ENCODE measurements at regions not wholly inside any gene's neighbourhood (a gene's known extent, or its start where the extent isn't known, plus 50 kb on each side); places are given as distances from the start of the nearest gene placed in this dataset.
"Not testable (repeated sequence)": the region's sequence is repeated elsewhere in the genome, so short reads cannot be mapped to it uniquely, and the experiment has no call there.

GRCh38 chr2:117562654-117563053 lies 251.8 kb upstream of the DDX18 start:
- intact Hi-C loops (cut with micrococcal nuclease): no loop called here
- H3K27ac Mint-ChIP-seq: no peak overlapping the region
- H3K27me3 Mint-ChIP-seq: no peaks in the 10 kb centered on the region
- peaks cover 3% of the 10 kb centered on the region for H3K9me3 Mint-ChIP-seq
- H3K4me1 Mint-ChIP-seq: no peaks in the 10 kb centered on the region
- no peaks in the 10 kb centered on the region for H3K36me3 Mint-ChIP-seq (ENCODE audit: low read depth)
- no peak for DNase-seq
- no peak overlapping the region for H3K4me3 Mint-ChIP-seq

GRCh38 chr2:117571590-117572349 lies 242.7 kb upstream of the DDX18 start:
- no peak overlapping the region for H3K4me3 Mint-ChIP-seq
- H3K9me3 Mint-ChIP-seq: no peaks in the 10 kb centered on the region
- no peaks in the 10 kb centered on the region for H3K27me3 Mint-ChIP-seq
- H3K36me3 Mint-ChIP-seq (ENCODE audit: low read depth): no peaks in the 10 kb centered on the region
- no peak overlapping the region for H3K27ac Mint-ChIP-seq
- intact Hi-C loops (cut with micrococcal nuclease): no loop called here
- no peaks in the 10 kb centered on the region for H3K4me1 Mint-ChIP-seq
- DNase-seq: no peak

GRCh38 chr2:117587310-117587709 lies 227.2 kb upstream of the DDX18 start:
- Mint-ChIP-seq H3K4me3 (no peak overlapping the region), H3K36me3 (ENCODE audit: low read depth) (no peaks in the 10 kb centered on the region), H3K27ac (no peak overlapping the region), H3K27me3 (no peaks in the 10 kb centered on the region), H3K4me1 (no peaks in the 10 kb centered on the region), H3K9me3 (no peaks in the 10 kb centered on the region)
- intact Hi-C loops (cut with micrococcal nuclease): no loop called here
- no peak for DNase-seq

GRCh38 chr2:117603060-117603459 lies 211.4 kb upstream of the DDX18 start:
- no peaks in the 10 kb centered on the region for H3K36me3 Mint-ChIP-seq (ENCODE audit: low read depth)
- DNase-seq: no peak
- intact Hi-C loops (cut with micrococcal nuclease): no loop called here
- no peaks in the 10 kb centered on the region for H3K27me3 Mint-ChIP-seq
- H3K4me1 Mint-ChIP-seq: no peaks in the 10 kb centered on the region
- no peak overlapping the region for H3K27ac Mint-ChIP-seq
- no peaks in the 10 kb centered on the region for H3K9me3 Mint-ChIP-seq
- no peak overlapping the region for H3K4me3 Mint-ChIP-seq

- no peak overlapping the region for H3K4me3 Mint-ChIP-seq
- no peaks in the 10 kb centered on the region for H3K9me3 Mint-ChIP-seq
- H3K36me3 Mint-ChIP-seq (ENCODE audit: low read depth): no peaks in the 10 kb centered on the region
- intact Hi-C loops (cut with micrococcal nuclease): no loop called here
- H3K27me3 Mint-ChIP-seq: no peaks in the 10 kb centered on the region
- DNase-seq: no peak
- no peak overlapping the region for H3K27ac Mint-ChIP-seq
- H3K4me1 Mint-ChIP-seq: no peaks in the 10 kb centered on the region
Observed at GRCh38 chr2:117603567-117603966, 210.9 kb upstream of the DDX18 start.

GRCh38 chr2:117607202-117607601 lies 207.3 kb upstream of the DDX18 start:
- no peaks in the 10 kb centered on the region for H3K4me1 Mint-ChIP-seq
- H3K36me3 Mint-ChIP-seq (ENCODE audit: low read depth): no peaks in the 10 kb centered on the region
- no peak overlapping the region for H3K4me3 Mint-ChIP-seq
- H3K9me3 Mint-ChIP-seq: no peaks in the 10 kb centered on the region
- intact Hi-C loops (cut with micrococcal nuclease): no loop called here
- no peak for DNase-seq
- no peak overlapping the region for H3K27ac Mint-ChIP-seq
- H3K27me3 Mint-ChIP-seq: no peaks in the 10 kb centered on the region

GRCh38 chr2:117613101-117613500 lies 201.4 kb upstream of the DDX18 start:
- Mint-ChIP-seq H3K27ac (no peak overlapping the region), H3K36me3 (ENCODE audit: low read depth) (no peaks in the 10 kb centered on the region), H3K4me1 (no peaks in the 10 kb centered on the region), H3K9me3 (no peaks in the 10 kb centered on the region), H3K4me3 (no peak overlapping the region), H3K27me3 (no peaks in the 10 kb centered on the region)
- no peak for DNase-seq
- intact Hi-C loops (cut with micrococcal nuclease): no loop called here

- intact Hi-C loops (cut with micrococcal nuclease): no loop called here
- Mint-ChIP-seq H3K4me3 (no peak overlapping the region), H3K36me3 (ENCODE audit: low read depth) (no peaks in the 10 kb centered on the region), H3K9me3 (no peaks in the 10 kb centered on the region), H3K27me3 (no peaks in the 10 kb centered on the region), H3K27ac (no peak overlapping the region), H3K4me1 (no peaks in the 10 kb centered on the region)
- DNase-seq: no peak
Observed at GRCh38 chr2:117614296-117614695, 200.2 kb upstream of the DDX18 start.

- no peak overlapping the region for H3K4me3 Mint-ChIP-seq
- no peak overlapping the region for H3K27ac Mint-ChIP-seq
- no peaks in the 10 kb centered on the region for H3K4me1 Mint-ChIP-seq
- no peaks in the 10 kb centered on the region for H3K36me3 Mint-ChIP-seq (ENCODE audit: low read depth)
- intact Hi-C loops (cut with micrococcal nuclease): no loop called here
- no peaks in the 10 kb centered on the region for H3K27me3 Mint-ChIP-seq
- H3K9me3 Mint-ChIP-seq: no peaks in the 10 kb centered on the region
- DNase-seq: peak; percentile 18
Observed at GRCh38 chr2:117614823-117615534, 199.5 kb upstream of the DDX18 start.

- intact Hi-C loops (cut with micrococcal nuclease): no loop called here
- no peak overlapping the region for H3K27ac Mint-ChIP-seq
- H3K36me3 Mint-ChIP-seq (ENCODE audit: low read depth): no peaks in the 10 kb centered on the region
- no peaks in the 10 kb centered on the region for H3K4me1 Mint-ChIP-seq
- no peaks in the 10 kb centered on the region for H3K9me3 Mint-ChIP-seq
- no peak for DNase-seq
- no peaks in the 10 kb centered on the region for H3K27me3 Mint-ChIP-seq
- H3K4me3 Mint-ChIP-seq: no peak overlapping the region
Observed at GRCh38 chr2:117618607-117619006, 195.9 kb upstream of the DDX18 start.

- Mint-ChIP-seq H3K9me3 (no peaks in the 10 kb centered on the region), H3K4me3 (no peak overlapping the region), H3K4me1 (no peaks in the 10 kb centered on the region), H3K27me3 (no peaks in the 10 kb centered on the region), H3K27ac (no peak overlapping the region), H3K36me3 (ENCODE audit: low read depth) (no peaks in the 10 kb centered on the region)
- intact Hi-C loops (cut with micrococcal nuclease): no loop called here
- DNase-seq: no peak
Observed at GRCh38 chr2:117621326-117621725, 193.2 kb upstream of the DDX18 start.

GRCh38 chr2:117623175-117623574 lies 191.3 kb upstream of the DDX18 start:
- peak; percentile 32 for DNase-seq
- intact Hi-C loops (cut with micrococcal nuclease); H3K27ac Mint-ChIP-seq; H3K9me3 Mint-ChIP-seq; H3K4me3 Mint-ChIP-seq; H3K36me3 Mint-ChIP-seq (ENCODE audit: low read depth); H3K4me1 Mint-ChIP-seq; H3K27me3 Mint-ChIP-seq: not testable (repeated sequence)

- Mint-ChIP-seq H3K4me1 (no peaks in the 10 kb centered on the region), H3K9me3 (no peaks in the 10 kb centered on the region), H3K27ac (no peak overlapping the region), H3K36me3 (ENCODE audit: low read depth) (no peaks in the 10 kb centered on the region), H3K4me3 (no peak overlapping the region), H3K27me3 (no peaks in the 10 kb centered on the region)
- DNase-seq: peak; percentile 25
- intact Hi-C loops (cut with micrococcal nuclease): no loop called here
Observed at GRCh38 chr2:117631152-117631945, 183.1 kb upstream of the DDX18 start.

- Mint-ChIP-seq H3K36me3 (ENCODE audit: low read depth) (no peaks in the 10 kb centered on the region), H3K4me3 (no peak overlapping the region), H3K27me3 (no peaks in the 10 kb centered on the region), H3K9me3 (no peaks in the 10 kb centered on the region), H3K4me1 (no peaks in the 10 kb centered on the region), H3K27ac (no peak overlapping the region)
- no peak for DNase-seq
- intact Hi-C loops (cut with micrococcal nuclease): no loop called here
Observed at GRCh38 chr2:117635481-117635880, 179.0 kb upstream of the DDX18 start.

Measured in activated CD4-positive, alpha-beta T cell treated with anti-CD3 and anti-CD28 coated beads, Interleukin-2, amount 10 ng/mL, durations not matched to agents 24 days and 14 days (primary cell).